BLaER1 treated with 17β-estradiol and CSF1 and Interleukin-3, amounts not matched to agents 10 nM and 100 nM (cell line): ENCODE measurements at regions not wholly inside any gene's neighbourhood (a gene's known extent, or its start where the extent isn't known, plus 50 kb on each side); places are given as distances from the start of the nearest gene placed in this dataset.

Source experiments
- H3K27ac ChIP-seq, 11 experiments: shearing (Covaris generic); formaldehyde crosslinking; 2 replicates each; pipeline ENCODE4 v1.8.1; 2022
- H3K27me3 ChIP-seq, 11 experiments: shearing (Covaris generic); formaldehyde crosslinking; 2 replicates each; pipeline ENCODE4 v1.8.1; 2022
- H3K36me3 ChIP-seq, 11 experiments: shearing (Covaris generic); formaldehyde crosslinking; 2 replicates each; pipeline ENCODE4 v1.8.1; 2022
- H3K4me1 ChIP-seq, 10 experiments: shearing (Covaris generic); formaldehyde crosslinking; 2 replicates each; pipeline ENCODE4 v1.8.1; 2022
- H3K4me2 ChIP-seq, 11 experiments: shearing (Covaris generic); formaldehyde crosslinking; 2 replicates each; pipeline ENCODE4 v1.8.1; 2022
- H3K4me3 ChIP-seq, 10 experiments: shearing (Covaris generic); formaldehyde crosslinking; 2 replicates each; pipeline ENCODE4 v1.8.1; 2022
- H3K9ac ChIP-seq, 11 experiments: shearing (Covaris generic); formaldehyde crosslinking; 2 replicates each; pipeline ENCODE4 v1.8.1; 2022
- H3K9me3 ChIP-seq, 11 experiments: shearing (Covaris generic); formaldehyde crosslinking; replicated peaks in 1 of 11; 2 replicates each; pipeline ENCODE4 v1.8.1; 2022
- H4K20me1 ChIP-seq, 11 experiments: shearing (Covaris generic); formaldehyde crosslinking; 2 replicates each; pipeline ENCODE4 v1.8.1; 2022
- Cebpa-rat ChIP-seq, 11 experiments: shearing (Covaris generic); IDR thresholded peaks; 2 replicates each; pipeline ENCODE4 v1.8.1; 2022

- Histone ChIP-seq H3K36me3 (no peaks in the 10 kb centered on the region), H3K4me2 (no peak overlapping the region), H4K20me1 (no peaks in the 10 kb centered on the region), H3K9me3 (no peaks in the 10 kb centered on the region), H3K27me3 (no peaks in the 10 kb centered on the region), H3K9ac (no peak overlapping the region), H3K27ac (no peak overlapping the region), H3K4me3 (no peak overlapping the region), H3K4me1 (no peaks in the 10 kb centered on the region)
- no peak for TF ChIP-seq Cebpa-rat (IDR thresholded peaks at IDR 0.05)
Measured at GRCh38 chr13:74641586-74641985, 507.4 kb upstream of the KLF12 start.

GRCh38 chr13:74633734-74634133, 499.5 kb upstream of the KLF12 start:
- TF ChIP-seq Cebpa-rat (IDR thresholded peaks at IDR 0.05): no peak
- H3K4me3 ChIP-seq: no peak overlapping the region
- H3K4me2 ChIP-seq: no peak overlapping the region
- no peak overlapping the region for H3K27ac ChIP-seq
- H3K4me1 ChIP-seq: no peaks in the 10 kb centered on the region
- H4K20me1 ChIP-seq: no peaks in the 10 kb centered on the region
- H3K9ac ChIP-seq: no peak overlapping the region
- peaks cover 0 to 12% (median 0%) of the 10 kb centered on the region in 11 experiments; a peak in 6 of 22 replicates for H3K9me3 ChIP-seq
- no peaks in the 10 kb centered on the region for H3K36me3 ChIP-seq
- no peaks in the 10 kb centered on the region for H3K27me3 ChIP-seq

- Histone ChIP-seq H3K4me3 (no peak overlapping the region), H3K9me3 (peaks cover 0 to 12% (median 0%) of the 10 kb centered on the region in 11 experiments; a peak in 6 of 22 replicates), H3K36me3 (no peaks in the 10 kb centered on the region), H3K9ac (no peak overlapping the region), H3K27ac (no peak overlapping the region), H3K27me3 (no peaks in the 10 kb centered on the region), H3K4me1 (no peaks in the 10 kb centered on the region), H4K20me1 (no peaks in the 10 kb centered on the region), H3K4me2 (no peak overlapping the region)
- no peak for TF ChIP-seq Cebpa-rat (IDR thresholded peaks at IDR 0.05)
Measured at GRCh38 chr13:74629985-74630384, 495.8 kb upstream of the KLF12 start.

GRCh38 chr13:74625541-74625940, 491.3 kb upstream of the KLF12 start:
- no peak overlapping the region for H3K9ac ChIP-seq
- H3K4me2 ChIP-seq: no peak overlapping the region
- H3K36me3 ChIP-seq: no peaks in the 10 kb centered on the region
- no peaks in the 10 kb centered on the region for H4K20me1 ChIP-seq
- no peak overlapping the region for H3K4me3 ChIP-seq
- no peaks in the 10 kb centered on the region for H3K27me3 ChIP-seq
- H3K4me1 ChIP-seq: no peaks in the 10 kb centered on the region
- H3K27ac ChIP-seq: no peak overlapping the region
- peaks cover 0 to 12% (median 0%) of the 10 kb centered on the region in 11 experiments; a peak in 6 of 22 replicates for H3K9me3 ChIP-seq
- TF ChIP-seq Cebpa-rat (IDR thresholded peaks at IDR 0.05): no peak

GRCh38 chr13:74623761-74624160, 489.6 kb upstream of the KLF12 start:
- Histone ChIP-seq H3K4me1 (no peaks in the 10 kb centered on the region), H3K4me3 (no peak overlapping the region), H3K4me2 (no peak overlapping the region), H3K27ac (no peak overlapping the region), H3K36me3 (no peaks in the 10 kb centered on the region), H4K20me1 (no peaks in the 10 kb centered on the region), H3K9ac (no peak overlapping the region), H3K9me3 (no peaks in the 10 kb centered on the region), H3K27me3 (no peaks in the 10 kb centered on the region)
- TF ChIP-seq Cebpa-rat (IDR thresholded peaks at IDR 0.05): no peak

GRCh38 chr13:74622284-74622683, 488.1 kb upstream of the KLF12 start:
- Histone ChIP-seq H3K4me3 (no peak overlapping the region), H3K9me3 (no peaks in the 10 kb centered on the region), H3K27me3 (no peaks in the 10 kb centered on the region), H3K27ac (no peak overlapping the region), H3K9ac (no peak overlapping the region), H4K20me1 (no peaks in the 10 kb centered on the region), H3K4me1 (no peaks in the 10 kb centered on the region), H3K36me3 (no peaks in the 10 kb centered on the region), H3K4me2 (no peak overlapping the region)
- TF ChIP-seq Cebpa-rat (IDR thresholded peaks at IDR 0.05): no peak

- TF ChIP-seq Cebpa-rat (IDR thresholded peaks at IDR 0.05): no peak
- Histone ChIP-seq H3K9ac (no peak overlapping the region), H3K36me3 (no peaks in the 10 kb centered on the region), H3K27me3 (no peaks in the 10 kb centered on the region), H3K4me2 (no peak overlapping the region), H4K20me1 (no peaks in the 10 kb centered on the region), H3K4me3 (no peak overlapping the region), H3K27ac (no peak overlapping the region), H3K4me1 (no peaks in the 10 kb centered on the region), H3K9me3 (no peaks in the 10 kb centered on the region)
Measured at GRCh38 chr13:74620711-74621110, 486.5 kb upstream of the KLF12 start.

- Histone ChIP-seq H3K4me1 (no peaks in the 10 kb centered on the region), H4K20me1 (no peaks in the 10 kb centered on the region), H3K27ac (no peak overlapping the region), H3K4me3 (no peak overlapping the region), H3K4me2 (no peak overlapping the region), H3K9me3 (no peaks in the 10 kb centered on the region), H3K9ac (no peak overlapping the region), H3K36me3 (no peaks in the 10 kb centered on the region), H3K27me3 (no peaks in the 10 kb centered on the region)
- no peak for TF ChIP-seq Cebpa-rat (IDR thresholded peaks at IDR 0.05)
Measured at GRCh38 chr13:74620308-74620707, 486.1 kb upstream of the KLF12 start.

- Histone ChIP-seq H3K4me3 (no peak overlapping the region), H3K9me3 (peaks cover 0 to 19% (median 0%) of the 10 kb centered on the region in 11 experiments; a peak in 5 of 22 replicates), H4K20me1 (no peaks in the 10 kb centered on the region), H3K9ac (no peak overlapping the region), H3K27ac (no peak overlapping the region), H3K36me3 (no peaks in the 10 kb centered on the region), H3K27me3 (no peaks in the 10 kb centered on the region), H3K4me2 (no peak overlapping the region), H3K4me1 (no peaks in the 10 kb centered on the region)
- no peak for TF ChIP-seq Cebpa-rat (IDR thresholded peaks at IDR 0.05)
Measured at GRCh38 chr13:74597526-74597925, 463.3 kb upstream of the KLF12 start.

GRCh38 chr13:74596691-74597090, 462.5 kb upstream of the KLF12 start:
- Histone ChIP-seq H3K27me3 (no peaks in the 10 kb centered on the region), H3K4me2 (no peak overlapping the region), H4K20me1 (no peaks in the 10 kb centered on the region), H3K36me3 (no peaks in the 10 kb centered on the region), H3K4me1 (no peaks in the 10 kb centered on the region), H3K27ac (no peak overlapping the region), H3K9me3 (peaks cover 0 to 19% (median 0%) of the 10 kb centered on the region in 11 experiments; a peak in 5 of 22 replicates), H3K9ac (no peak overlapping the region), H3K4me3 (no peak overlapping the region)
- no peak for TF ChIP-seq Cebpa-rat (IDR thresholded peaks at IDR 0.05)
